Left hindlimb (tissue), 1 donor: ENCODE measurements at regions not wholly inside any gene's neighbourhood (a gene's known extent, or its start where the extent isn't known, plus 50 kb on each side); places are given as distances from the start of the nearest gene placed in this dataset.
A peak's percentile ranks its signal among the peaks of the same experiment; 100 is the strongest.
"Not testable (repeated sequence)": the region's sequence is repeated elsewhere in the genome, so short reads cannot be mapped to it uniquely, and the experiment has no call there.

Experiments used
- DNase-seq: peaks from one replicate; pipeline ENCODE4 v3.0.0-alpha.2; 2018

GRCh38 chr10:114732931-114733330 is 74.9 kb upstream of the ABLIM1 start:
- DNase-seq, result no peak

- no peak for DNase-seq
These were observed 77.9 kb upstream of the ABLIM1 start for GRCh38 chr10:114735946-114736345.

GRCh38 chr10:114743521-114744231 is 77.9 kb upstream of the FHIP2A start:
- no peak for DNase-seq

GRCh38 chr10:114746531-114746930 is 75.0 kb upstream of the FHIP2A start:
- no peak for DNase-seq

GRCh38 chr10:114748241-114748640 is 73.3 kb upstream of the FHIP2A start:
- no peak for DNase-seq

GRCh38 chr10:114749014-114749413 is 72.6 kb upstream of the FHIP2A start:
- no peak for DNase-seq

GRCh38 chr10:114749510-114749909 is 72.1 kb upstream of the FHIP2A start:
- no peak for DNase-seq

GRCh38 chr10:114751856-114752255 is 69.7 kb upstream of the FHIP2A start:
- DNase-seq, result no peak

GRCh38 chr10:114752570-114752969 is 69.0 kb upstream of the FHIP2A start:
- not testable (repeated sequence) for DNase-seq

- no peak for DNase-seq
These were observed 68.5 kb upstream of the FHIP2A start for GRCh38 chr10:114753126-114753525.

GRCh38 chr10:114754445-114755320 is 66.9 kb upstream of the FHIP2A start:
- DNase-seq, result no peak

GRCh38 chr10:114755537-114755936 is 66.0 kb upstream of the FHIP2A start:
- no peak for DNase-seq

- DNase-seq, result no peak
These were observed 63.2 kb upstream of the FHIP2A start for GRCh38 chr10:114758331-114758730.

GRCh38 chr10:114761205-114762193 is 60.1 kb upstream of the FHIP2A start:
- no peak for DNase-seq

GRCh38 chr10:114762811-114763210 is 58.8 kb upstream of the FHIP2A start:
- no peak for DNase-seq

GRCh38 chr10:114764656-114765055 is 56.9 kb upstream of the FHIP2A start:
- no peak for DNase-seq

GRCh38 chr10:114766470-114766869 is 55.1 kb upstream of the FHIP2A start:
- no peak for DNase-seq

GRCh38 chr10:114767101-114767985 is 54.2 kb upstream of the FHIP2A start:
- peak; percentile 35 for DNase-seq

- no peak for DNase-seq
These were observed 53.4 kb upstream of the FHIP2A start for GRCh38 chr10:114767986-114768821.

- no peak for DNase-seq
These were observed 51.6 kb upstream of the FHIP2A start for GRCh38 chr10:114770009-114770408.

- no peak for DNase-seq
These were observed 50.4 kb upstream of the FHIP2A start for GRCh38 chr10:114771157-114771556.
